BE2C (cell line): ENCODE measurements at regions not wholly inside any gene's neighbourhood (a gene's known extent, or its start where the extent isn't known, plus 50 kb on each side); places are given as distances from the start of the nearest gene placed in this dataset.

Source experiments
- DNase-seq: peaks from one replicate; pipeline ENCODE4 v3.0.0-alpha.2; 2020
- H3K27me3 ChIP-seq: fragments of 250-450 bp; sonication (Bioruptor Pico); 2 replicates; pipeline ENCODE4 v1.5.1; 2020; ENCODE audit warnings: mild to moderate bottlenecking
- H3K36me3 ChIP-seq: fragments of 250-450 bp; sonication (Bioruptor Pico); 2 replicates; pipeline ENCODE4 v1.5.1; 2020; ENCODE audit warnings: mild to moderate bottlenecking
- H3K4me1 ChIP-seq: fragments of 250-450 bp; sonication (Bioruptor Pico); 2 replicates; pipeline ENCODE4 v1.5.1; 2020
- H3K4me3 ChIP-seq: 2 replicates; pipeline ENCODE4 v1.5.1; 2011; ENCODE audit warnings: low read depth, low read length
- H3K9me3 ChIP-seq: fragments of 250-450 bp; sonication (Bioruptor Pico); 2 replicates; pipeline ENCODE4 v1.5.1; 2020
- TF ChIP-seq, protein P1 (sequence below): IDR thresholded peaks from 2 replicates; pipeline ENCODE4 v1.5.1; 2012; ENCODE audit warnings: mild to moderate bottlenecking, low read depth, low read length

DNA sequence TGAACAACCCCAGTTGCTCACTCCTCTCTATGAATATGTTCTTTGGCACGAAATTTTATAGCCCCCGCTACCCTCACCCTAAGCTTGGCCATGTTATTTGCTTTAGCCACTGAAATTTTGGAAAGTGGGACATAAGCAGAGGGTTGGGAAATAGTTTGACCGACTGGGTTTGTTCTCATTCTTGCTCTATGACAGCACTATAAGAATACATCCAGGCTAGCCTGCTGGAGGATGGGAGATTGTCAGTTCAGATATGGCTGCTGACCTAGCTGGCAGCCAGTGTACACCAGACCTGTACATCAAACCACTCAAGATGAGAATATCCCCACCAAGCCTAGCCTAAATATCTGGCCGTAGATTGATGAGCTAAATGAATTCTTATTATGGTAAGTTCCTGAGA is 298.1 kb downstream of the PDGFC start:
- H3K9me3 ChIP-seq, result no peaks in the 10 kb centered on the region
- H3K4me3 ChIP-seq, result no peak overlapping the region
- TF ChIP-seq, protein P1, sequence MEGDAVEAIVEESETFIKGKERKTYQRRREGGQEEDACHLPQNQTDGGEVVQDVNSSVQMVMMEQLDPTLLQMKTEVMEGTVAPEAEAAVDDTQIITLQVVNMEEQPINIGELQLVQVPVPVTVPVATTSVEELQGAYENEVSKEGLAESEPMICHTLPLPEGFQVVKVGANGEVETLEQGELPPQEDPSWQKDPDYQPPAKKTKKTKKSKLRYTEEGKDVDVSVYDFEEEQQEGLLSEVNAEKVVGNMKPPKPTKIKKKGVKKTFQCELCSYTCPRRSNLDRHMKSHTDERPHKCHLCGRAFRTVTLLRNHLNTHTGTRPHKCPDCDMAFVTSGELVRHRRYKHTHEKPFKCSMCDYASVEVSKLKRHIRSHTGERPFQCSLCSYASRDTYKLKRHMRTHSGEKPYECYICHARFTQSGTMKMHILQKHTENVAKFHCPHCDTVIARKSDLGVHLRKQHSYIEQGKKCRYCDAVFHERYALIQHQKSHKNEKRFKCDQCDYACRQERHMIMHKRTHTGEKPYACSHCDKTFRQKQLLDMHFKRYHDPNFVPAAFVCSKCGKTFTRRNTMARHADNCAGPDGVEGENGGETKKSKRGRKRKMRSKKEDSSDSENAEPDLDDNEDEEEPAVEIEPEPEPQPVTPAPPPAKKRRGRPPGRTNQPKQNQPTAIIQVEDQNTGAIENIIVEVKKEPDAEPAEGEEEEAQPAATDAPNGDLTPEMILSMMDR, result no peak
- no peaks in the 10 kb centered on the region for H3K27me3 ChIP-seq
- no peak for DNase-seq
- no peaks in the 10 kb centered on the region for H3K36me3 ChIP-seq
- no peaks in the 10 kb centered on the region for H3K4me1 ChIP-seq

DNA sequence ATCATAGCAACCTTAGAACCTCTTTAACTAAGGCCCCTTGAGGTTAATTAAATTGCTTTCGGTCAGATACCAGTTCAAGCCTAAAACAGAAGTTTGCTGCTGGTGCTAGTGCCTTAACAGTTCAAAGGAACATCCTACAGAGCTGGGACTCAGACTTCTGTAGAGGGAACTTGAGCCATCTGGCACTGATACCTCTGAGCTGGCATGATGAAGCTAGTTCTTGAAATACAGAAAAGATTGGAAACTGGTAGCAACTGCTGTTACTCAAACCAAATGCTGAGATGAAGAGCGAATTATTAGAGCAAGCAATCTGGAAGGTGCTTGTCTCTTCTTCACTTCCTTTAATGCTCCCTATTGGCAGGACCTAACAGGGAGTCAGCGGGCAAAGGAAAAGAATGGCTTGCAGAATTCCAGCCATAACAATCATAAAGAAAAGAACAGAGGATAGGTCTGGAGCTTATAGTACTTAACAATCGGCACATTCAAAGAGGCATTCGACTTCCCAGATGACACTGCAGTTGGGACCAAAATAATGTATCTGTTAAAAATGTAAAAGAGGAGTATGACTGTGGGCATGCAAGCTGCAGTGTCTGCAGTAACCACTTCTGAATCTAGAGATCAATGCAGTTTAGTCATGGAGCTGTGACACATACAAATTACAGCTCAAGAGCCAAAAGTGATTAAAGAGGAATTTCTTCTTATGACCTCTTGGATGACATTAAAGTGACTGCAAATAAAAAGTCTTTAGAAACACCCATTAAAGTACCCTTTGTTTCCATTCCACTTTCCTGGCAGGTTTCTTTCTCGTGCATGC is 298.9 kb downstream of the PDGFC start:
- Histone ChIP-seq H3K4me3 (no peak overlapping the region), H3K4me1 (no peaks in the 10 kb centered on the region), H3K9me3 (no peaks in the 10 kb centered on the region), H3K36me3 (no peaks in the 10 kb centered on the region), H3K27me3 (no peaks in the 10 kb centered on the region)
- TF ChIP-seq, protein P1, result no peak
- DNase-seq, result no peak

DNA sequence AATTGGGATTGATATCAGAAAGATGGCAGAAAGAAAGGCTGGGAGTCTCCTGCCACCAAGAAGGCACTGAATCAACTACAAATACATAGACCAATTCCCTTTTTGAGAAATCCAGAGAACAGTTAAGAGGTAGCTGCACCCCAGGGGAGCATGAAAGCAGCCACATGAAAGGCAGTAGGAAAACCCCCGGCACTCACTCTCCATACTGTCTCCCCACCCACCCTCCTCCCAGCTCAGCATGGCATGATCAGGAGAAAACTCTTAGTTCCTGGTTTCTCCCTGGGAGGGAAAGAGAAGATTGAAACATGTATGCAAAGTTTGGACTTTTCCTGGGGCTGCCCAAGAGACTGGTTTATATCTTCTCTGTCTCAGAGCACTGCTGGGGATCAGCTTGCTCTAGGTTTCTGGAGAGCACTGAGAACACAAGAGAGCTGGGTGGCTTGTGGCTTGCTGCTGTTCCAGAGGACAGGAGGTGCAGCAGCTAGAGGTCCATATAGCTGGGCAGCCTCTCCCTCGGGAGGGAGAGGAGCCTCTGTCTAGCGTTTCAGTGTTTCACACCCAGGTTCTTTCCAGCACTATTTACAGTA is 305.7 kb downstream of the PDGFC start:
- H3K27me3 ChIP-seq, result no peaks in the 10 kb centered on the region
- no peak for DNase-seq
- no peaks in the 10 kb centered on the region for H3K36me3 ChIP-seq
- TF ChIP-seq, protein P1, result no peak
- no peak overlapping the region for H3K4me3 ChIP-seq
- H3K9me3 ChIP-seq, result no peaks in the 10 kb centered on the region
- no peaks in the 10 kb centered on the region for H3K4me1 ChIP-seq

DNA sequence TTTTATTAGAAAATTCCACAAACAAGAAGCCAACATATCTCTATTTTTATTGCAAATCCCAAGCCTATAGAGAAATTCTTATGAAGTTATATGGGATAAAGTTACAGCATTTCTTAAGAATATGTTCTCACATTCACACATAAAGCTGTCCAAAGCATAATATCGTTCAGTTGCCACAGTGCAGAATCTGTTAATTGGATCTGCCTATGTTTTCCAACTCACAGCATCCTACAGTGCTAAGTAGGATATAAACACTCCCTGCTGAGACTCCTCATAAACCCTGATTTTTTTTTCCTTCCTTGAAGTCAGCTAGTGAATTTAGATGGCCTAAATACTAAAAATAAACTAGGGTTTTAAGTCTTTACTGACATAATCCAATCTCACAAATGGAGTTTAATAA is 307.9 kb downstream of the PDGFC start:
- no peaks in the 10 kb centered on the region for H3K36me3 ChIP-seq
- no peak overlapping the region for H3K4me3 ChIP-seq
- H3K4me1 ChIP-seq, result no peaks in the 10 kb centered on the region
- no peak for DNase-seq
- H3K9me3 ChIP-seq, result no peaks in the 10 kb centered on the region
- TF ChIP-seq, protein P1, result no peak
- no peaks in the 10 kb centered on the region for H3K27me3 ChIP-seq

DNA sequence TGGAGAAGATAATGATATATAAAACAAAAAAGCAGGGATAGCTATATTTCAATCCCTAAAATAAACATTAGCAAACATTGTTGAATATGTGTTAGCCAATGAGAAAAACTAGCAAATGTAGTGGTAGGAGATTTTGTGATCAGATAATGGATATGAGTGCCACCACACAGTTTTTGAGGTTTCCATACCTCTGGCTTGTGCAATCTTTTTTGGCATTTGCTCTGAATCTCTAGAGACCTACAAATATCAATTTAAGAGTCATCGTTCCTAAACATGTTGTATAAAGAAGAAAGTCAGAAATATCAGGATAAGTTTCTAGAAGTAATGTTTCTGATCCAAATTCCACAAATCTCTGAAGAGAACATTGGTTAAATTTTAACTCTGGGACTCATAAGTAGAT is 308.7 kb downstream of the PDGFC start:
- no peak for DNase-seq
- Histone ChIP-seq H3K27me3 (no peaks in the 10 kb centered on the region), H3K36me3 (no peaks in the 10 kb centered on the region), H3K4me1 (no peaks in the 10 kb centered on the region), H3K9me3 (no peaks in the 10 kb centered on the region), H3K4me3 (no peak overlapping the region)
- TF ChIP-seq, protein P1, result no peak

DNA sequence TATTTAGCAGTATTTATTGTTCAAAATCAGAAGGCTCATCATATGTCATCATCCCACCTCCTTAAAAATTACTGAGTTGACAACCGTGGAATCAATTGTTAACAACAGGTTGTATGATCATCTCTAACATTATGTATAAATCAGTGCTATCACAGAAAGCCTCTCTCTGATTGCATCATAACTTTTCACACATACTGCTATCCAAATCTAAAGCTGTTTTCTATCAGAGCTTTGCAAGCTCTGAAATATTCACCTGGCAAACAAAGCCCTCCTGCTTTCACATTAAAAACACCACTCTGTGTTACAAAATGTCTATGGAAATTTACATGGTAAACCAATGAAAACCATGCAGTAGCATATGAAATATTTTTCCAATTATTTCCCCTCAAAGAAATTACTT is 310.0 kb downstream of the PDGFC start:
- no peak for DNase-seq
- no peak overlapping the region for H3K4me3 ChIP-seq
- H3K27me3 ChIP-seq, result no peaks in the 10 kb centered on the region
- H3K9me3 ChIP-seq, result no peaks in the 10 kb centered on the region
- TF ChIP-seq, protein P1, result no peak
- no peaks in the 10 kb centered on the region for H3K36me3 ChIP-seq
- H3K4me1 ChIP-seq, result no peaks in the 10 kb centered on the region
